NCI-H128 (cell line): ENCODE measurements at regions not wholly inside any gene's neighbourhood (a gene's known extent, or its start where the extent isn't known, plus 50 kb on each side); places are given as distances from the start of the nearest gene placed in this dataset.
"Not testable (repeated sequence)": the region's sequence is repeated elsewhere in the genome, so short reads cannot be mapped to it uniquely, and the experiment has no call there.

Experiments used
- DNase-seq: peaks from one replicate; lab custom pipeline; 2025; ENCODE audit not compliant: unreplicated experiment; lab: John Stamatoyannopoulos, UW

DNA sequence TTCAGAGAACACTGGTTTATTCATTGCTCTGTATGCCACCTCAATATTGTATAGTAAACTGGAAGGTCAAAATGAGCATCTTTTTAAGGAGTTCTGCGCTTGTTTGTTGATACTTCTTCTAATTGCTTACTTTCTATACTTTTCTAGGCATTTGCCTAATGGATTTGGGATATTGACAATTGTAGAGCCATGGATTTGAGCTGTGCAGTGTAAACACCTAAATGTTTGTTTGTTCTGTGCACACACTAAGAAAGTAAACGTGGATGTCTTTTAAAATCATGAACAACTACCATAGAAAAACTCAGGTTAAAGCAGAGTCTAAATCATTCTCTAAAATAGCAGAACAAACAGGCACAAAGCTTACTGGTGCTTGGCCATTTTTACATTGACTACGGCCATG lies 436.6 kb upstream of the GBE1 start:
- no peak for DNase-seq

DNA sequence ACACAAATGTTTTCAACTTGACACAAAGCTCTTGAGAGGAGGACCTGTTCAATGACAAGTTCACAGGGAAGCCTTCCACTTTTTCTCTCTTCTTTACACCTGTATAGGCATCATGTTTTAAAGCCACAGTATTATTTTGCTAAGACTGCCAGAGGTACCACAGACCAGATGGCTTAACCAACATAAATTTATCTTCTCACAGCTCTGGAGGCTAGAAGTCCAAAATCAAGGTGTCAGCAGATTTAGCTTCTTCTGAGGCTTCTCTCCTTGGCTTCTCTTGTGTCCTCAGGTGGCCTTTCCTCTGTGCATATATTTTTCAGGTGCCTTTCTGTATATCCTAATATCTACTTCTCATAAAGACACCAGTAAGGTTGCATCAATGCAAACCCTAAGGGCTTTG lies 435.2 kb upstream of the GBE1 start:
- no peak for DNase-seq

DNA sequence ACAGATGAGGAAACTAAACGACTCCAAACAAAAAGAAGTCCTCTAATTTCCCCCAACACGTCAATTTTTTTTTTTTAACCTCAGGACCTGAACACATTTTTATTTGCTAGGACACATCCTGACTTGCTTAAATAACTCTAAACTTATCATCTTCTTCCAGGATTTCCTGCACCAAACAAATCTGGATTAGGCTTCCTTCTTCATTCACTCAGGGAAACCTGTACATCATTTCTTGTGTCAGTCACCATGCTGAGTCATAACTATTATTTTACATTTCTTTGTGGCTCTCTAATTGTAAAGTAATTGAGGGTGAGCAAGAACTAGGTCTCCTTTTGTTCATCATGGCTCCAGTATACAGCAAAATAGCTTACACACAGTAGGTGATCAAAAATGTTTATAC lies 433.4 kb upstream of the GBE1 start:
- no peak for DNase-seq

DNA sequence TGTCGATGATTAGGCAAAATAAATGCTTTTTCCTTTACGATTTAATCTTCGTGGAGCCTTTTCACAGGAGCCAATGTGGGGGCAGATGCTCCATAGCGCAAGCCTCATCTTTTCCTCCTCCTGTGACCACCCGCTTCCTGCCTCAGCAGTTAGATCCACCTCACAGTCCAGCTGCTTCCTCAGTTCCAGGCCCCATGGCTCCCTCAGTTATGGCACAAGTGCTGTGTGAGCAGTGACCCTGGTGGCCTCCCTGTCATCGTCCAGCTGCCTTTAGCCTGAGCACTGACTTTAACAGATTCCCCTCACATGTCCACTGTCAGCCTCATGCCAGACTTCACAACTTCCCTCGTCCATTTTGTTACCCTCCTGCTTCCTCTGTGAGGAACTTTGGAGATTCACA lies 424.6 kb upstream of the GBE1 start:
- DNase-seq = no peak

DNA sequence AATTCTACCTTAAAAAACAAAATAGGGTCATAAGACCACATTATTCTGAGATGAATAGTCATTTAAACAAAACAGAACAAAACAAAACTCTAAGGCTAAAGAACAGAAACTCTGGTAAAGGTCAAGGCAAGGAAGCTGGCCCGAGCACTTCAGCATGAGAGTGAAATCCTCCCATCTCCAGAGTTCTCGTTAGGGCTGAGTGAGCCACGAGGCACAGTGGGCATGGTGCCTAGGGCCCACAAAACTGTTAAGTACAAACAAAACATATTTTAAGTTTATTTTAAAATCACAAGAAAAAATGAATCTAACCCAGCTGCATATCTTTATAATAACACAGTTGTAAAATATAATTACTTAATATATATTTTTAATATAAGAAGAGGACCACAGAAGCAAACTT lies 417.8 kb upstream of the GBE1 start:
- no peak for DNase-seq

DNA sequence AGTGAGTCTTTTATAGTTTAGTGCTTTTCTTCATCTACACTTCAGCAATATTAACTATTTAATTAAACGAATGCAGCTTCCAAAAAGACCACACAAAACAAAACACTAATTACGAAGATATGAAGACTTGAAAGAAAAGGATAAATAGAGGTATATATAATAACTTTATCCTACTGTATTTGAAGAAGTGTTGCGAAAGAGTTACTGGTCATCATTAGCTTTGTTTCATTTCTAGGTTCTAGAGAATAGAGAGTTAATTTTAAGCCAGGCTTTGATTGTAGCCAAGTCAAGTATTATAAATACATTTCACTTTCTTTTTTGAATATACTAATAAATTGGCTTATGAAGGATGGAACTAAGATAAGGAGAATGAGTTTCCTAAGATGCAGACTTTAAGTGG lies 416.8 kb upstream of the GBE1 start:
- no peak for DNase-seq

DNA sequence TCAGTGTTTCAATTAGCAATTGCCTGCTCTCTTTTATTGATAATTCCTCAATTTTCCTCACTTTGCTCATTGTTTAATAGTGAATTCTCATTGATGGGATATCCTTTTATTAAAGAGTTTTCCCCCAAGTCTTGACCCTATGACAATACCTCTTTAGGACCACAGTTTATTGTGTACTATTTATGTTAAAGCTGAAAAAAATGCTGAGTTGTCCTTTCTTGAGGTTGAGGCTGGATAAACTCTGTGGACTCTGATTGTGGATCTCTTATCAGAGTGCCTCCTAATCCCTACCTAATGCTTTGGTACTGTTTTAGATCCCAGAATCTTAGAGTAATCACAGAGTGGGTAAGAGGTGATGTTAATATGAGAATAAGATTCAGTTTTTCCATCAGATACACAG lies 416.3 kb upstream of the GBE1 start:
- DNase-seq = no peak

DNA sequence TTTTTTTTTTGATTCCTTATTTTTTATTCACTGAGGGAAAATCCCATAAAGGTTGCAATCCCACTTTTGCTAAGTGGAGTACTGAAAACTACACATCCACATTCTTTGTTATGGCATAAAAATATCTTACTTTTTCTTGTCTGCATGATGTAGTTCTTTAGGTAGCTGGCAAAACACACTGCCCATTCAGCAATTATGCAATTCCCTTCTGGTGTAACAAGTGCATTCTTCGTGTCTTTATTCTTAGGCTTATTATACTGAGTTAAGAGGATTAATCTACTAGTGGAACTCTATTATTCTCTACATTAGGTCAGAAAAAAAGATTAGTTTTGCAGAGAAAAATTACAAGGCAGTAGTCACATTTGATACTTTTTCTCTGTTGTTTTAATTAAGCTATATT lies 403.8 kb upstream of the GBE1 start:
- DNase-seq = no peak

DNA sequence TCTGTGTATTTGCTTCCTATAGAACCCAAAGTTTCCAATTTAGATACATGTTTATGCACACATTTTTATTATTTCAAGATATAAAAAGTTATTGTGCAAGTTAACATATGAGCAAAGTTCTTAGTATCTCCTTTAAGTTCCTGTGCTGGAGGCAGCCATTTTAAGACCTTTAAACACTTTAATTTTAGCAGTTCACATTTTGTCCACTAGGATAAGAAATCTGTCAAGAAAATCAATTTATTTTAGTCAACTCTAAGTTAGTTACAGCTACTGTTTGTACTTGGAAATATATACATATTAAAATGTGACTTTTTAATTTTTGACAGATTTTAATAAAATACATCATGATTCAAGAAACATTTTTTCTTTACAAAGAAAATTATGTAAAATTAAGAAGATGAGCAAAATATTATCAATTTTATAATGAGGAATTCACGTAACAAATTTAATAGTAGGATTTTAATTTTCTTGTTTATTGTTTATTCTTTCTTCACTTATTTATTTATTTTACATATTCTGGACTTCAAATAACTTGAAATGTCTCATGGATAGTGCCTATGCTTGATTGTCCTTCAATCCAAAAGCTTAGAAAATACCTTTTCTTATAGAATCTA lies 402.6 kb upstream of the GBE1 start:
- DNase-seq = no peak

DNA sequence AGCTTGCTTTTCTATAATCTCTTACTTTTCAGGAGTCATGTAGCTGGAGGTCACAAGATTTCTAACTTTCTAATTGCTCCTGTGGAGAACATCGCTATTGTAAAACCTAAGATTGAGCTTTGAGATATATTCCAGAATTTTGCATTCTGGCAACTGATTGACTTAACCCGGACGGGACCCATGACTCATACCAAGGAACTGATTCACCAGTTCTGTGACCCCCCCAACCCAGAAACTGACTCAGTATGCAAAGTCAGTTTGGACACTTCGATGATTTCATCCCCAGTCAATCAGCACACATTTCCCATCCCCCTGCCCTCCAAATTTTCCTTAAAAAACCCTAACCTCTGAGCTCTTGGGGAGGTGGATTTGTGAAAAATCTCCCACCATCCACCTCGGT lies 396.5 kb upstream of the GBE1 start:
- no peak for DNase-seq

DNA sequence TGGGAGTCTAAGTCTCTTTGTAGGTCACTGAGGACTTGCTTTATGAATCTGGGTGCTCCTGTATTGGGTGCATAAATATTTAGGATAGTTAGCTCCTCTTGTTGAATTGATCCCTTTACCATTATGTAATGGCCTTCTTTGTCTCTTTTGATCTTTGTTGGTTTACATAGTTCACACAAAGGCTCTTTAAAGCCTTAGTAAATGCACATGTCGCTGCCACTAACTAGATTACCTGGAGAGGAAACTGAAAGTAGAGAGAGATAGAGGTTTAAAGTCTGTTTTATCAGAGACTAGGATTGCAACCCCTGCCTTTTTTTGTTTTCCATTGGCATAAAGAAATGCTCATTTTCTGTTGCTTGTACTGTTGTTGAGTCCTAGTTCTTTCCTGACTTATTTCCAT lies 392.4 kb upstream of the GBE1 start:
- DNase-seq = not testable (repeated sequence)

DNA sequence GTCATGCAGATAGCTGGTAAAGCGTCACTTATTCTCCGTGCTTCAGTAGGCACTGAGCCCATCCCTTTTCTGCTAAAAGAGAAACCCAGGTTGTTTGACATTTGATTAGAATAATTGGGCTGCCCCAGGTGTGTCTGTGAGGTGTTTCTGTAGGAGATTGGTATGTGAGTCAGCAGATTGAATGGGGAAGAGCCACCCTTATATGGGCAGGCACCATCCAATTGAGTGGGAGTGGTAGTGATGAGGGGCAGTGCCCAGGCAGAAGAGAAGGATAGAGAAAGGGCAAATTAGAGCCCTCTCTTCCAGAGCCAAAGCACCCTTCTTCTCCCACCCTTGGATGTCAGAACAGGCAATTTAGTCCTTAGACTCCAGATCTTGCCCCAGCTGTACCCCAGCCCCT lies 384.3 kb upstream of the GBE1 start:
- no peak for DNase-seq

DNA sequence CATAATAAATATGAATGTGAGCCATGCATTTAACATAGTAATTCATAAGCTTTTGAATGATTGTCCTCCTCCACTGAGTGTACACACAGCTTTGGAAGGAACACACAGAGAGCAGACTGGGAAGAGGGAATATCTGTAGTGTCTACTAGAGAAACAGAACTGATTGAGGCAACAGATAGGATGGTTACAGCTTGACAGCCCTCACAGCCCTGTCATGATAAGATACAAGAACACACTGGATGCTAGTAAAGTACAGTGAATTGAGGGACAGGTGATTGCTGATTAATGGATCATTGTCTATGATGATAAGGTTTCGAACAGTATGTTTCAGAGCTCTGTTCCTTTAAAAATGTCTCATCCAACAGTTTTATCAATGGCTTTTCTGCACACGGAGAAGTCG lies 383.4 kb upstream of the GBE1 start:
- DNase-seq = no peak

DNA sequence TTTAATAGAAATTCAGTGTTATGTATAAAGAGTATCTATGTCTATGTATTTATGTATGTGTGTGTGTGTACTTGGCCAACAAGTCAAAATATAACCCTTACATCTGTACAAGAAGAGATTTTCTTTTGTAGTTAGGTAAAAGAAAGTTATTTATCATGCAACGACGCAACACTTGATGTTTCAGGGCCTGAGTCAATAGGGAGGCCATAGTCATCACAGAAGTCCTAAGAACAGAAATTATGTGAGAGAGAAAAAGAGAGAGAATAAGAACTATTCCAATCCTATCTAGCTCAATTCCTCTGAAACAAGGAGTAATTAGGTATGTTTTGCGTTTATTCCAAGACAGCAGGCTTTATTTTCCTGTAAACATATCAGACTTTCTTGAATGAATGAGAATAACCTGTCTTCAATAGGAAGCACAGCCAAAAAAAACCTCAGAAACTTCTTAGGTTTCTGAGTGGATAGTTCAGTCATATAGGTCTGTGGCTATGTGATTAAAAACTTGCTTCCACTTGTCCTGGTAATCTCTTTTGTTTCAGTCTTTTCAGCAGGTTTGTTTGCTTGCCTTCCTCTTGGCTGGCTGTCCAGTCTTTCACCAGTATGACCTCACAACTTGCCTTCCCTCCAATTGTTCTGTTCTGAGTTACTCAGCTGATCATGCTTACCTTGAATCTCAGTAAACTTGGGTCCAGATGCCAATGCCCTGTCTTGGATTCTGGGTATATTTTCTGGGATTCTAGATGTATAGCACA lies 382.4 kb upstream of the GBE1 start:
- no peak for DNase-seq

DNA sequence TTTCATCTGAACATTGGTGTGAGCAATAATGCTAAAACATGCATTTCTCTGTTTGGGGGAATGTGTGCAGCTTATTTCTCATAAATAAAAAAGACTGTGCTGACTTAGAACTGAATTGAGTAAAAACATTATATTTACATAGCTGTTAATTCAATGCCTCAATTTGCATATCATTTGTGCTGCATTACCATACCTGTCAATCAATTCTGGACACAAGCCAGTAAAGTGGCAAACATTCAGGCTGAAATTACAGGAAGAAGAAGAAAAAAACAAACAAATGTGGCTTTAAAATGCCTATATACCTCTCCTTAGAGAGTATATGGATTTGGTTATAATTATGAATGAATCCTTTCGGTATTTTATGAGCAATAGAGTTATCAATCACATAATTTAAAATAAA lies 380.1 kb upstream of the GBE1 start:
- DNase-seq = no peak

DNA sequence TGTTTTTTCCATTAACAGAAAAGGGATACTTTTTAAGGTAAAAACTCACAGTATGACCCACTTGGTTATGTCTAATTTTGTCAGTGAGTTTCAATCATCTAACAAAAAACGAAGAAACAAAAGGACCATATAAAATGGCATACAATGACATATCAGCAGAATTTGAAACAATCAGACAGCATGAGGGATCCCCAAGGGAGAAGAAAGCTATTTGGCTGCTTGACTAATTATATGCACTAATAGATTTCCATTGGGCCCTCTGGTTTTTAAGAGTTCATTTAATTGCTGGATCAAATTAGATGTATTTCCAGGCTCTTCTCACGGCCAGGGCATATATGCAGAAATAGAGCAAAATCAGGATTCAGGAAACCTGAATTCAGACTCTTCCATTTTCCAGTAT lies 376.4 kb upstream of the GBE1 start:
- DNase-seq = no peak

DNA sequence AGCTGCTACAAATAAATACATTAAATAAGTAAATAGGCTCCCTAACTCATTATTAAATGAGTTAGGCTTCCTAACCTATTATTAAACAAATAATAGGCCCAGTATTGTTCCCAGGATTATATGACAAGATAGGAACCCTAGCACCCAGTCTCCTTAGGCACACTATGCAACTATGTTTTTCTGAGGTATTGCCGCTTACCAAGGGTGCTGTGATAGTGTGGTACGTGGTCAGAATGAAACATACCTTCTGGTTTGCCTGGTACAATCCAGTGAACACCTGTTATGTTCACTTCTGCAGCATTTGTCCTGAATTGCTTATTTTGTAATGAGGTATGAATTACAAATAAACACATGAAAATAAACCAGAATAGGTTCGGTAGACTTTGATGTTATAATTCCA lies 375.6 kb upstream of the GBE1 start:
- no peak for DNase-seq

DNA sequence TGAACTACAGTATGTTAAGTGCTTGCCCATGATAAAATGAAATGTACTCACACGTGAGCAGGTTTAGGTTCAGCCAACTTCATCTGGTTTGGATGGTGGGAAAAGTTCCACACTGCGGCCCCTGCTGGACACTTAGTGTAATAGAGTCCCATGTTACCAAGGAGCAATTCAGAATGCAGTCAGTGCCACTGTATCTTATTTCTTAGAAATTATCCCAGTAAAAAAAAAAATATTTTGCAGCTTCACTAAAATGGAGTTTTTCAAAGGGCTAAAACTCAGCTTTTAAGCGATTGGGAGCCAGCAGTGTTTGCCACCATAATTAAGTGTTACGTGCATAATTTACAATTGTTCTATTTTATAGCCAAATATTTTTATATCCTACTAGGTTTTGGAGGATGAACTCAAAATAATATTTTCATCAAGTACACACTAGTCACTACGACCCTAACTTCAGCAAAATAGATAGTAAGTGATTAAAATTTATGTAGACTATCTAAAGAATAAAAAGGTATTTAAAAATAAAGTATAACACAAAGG lies 371.7 kb upstream of the GBE1 start:
- no peak for DNase-seq

DNA sequence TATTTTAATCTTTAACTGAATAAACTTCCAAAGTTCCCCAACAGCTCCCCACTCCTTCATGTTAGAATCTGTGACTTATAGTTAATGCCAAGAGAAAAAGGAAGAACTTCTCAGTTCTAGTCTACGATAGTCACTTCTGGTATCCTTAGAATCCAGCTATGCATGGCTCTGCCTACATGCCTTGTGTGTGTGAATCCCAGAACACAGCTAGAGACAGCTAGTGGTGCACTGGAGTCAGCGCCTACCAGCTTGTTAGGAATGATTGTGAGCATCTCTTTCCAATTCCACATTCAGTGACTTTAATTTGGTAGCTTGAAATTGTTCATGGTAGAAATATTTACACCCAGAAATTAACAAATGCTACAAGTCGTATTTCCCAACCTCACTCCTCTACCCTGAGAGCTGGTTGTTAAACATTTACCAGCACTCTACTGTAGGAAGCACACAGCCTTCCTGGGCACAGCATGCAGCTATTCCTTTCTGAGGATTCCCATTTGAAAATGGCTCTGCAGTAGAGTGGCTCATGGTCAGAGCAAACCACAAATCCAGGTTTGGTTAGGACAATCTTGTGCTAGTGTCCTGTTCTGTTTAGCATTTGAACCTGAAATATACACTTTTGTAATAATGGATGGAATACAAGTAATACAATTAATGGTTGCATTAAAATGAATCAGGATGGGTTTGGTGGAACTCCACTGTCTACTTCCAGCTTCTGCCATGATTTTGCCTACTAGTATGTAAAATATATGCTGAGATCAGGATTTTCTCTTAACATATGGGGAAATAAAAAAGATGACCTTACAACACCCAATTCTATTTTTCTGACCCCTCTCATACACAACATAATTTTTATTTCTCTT lies 371.0 kb upstream of the GBE1 start:
- DNase-seq = no peak

DNA sequence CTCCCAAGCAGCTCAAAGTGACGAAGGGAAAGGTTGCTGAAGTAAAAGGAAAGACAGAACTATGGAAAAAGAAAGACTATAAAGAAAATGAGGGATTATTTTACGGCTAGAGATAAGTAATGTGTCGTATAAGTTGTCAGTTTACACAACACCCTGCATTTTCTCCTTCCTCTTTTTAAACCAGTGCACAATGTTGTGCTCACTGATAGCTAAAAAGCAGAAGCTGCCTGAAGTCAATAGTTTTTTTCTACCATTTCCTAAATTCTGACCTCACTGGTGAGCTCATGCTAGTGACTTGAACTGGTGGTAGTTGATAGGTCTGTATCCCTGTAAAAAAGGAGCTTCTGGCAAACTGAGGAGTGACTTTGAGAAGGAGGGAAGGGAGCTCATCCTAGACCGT lies 368.6 kb upstream of the GBE1 start:
- no peak for DNase-seq

DNA sequence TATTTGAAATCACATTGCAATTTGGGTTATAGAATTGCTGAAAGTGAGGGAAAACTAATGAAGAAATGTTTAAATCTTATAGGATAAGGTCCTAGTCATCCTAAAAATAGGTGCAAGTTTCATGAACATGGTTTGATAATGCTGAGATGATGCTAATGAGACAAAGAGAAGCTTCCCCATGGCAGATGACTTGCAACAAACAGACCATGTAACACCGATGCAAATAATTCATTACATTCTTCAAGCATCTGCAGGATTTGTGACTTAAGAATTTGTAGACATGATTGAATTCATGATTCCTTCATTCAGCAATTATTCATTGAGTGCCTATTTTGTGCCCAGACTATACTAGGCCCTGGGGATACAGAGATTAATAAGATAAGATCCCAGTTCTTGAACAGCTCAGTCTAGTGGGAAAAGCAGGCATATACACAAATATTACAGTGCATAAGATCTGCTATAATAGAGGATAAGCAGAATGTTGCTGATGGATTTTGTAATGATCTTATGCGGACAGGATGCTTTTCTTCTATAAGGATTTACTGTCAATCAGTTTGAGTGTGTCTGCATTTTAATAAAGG lies 367.9 kb upstream of the GBE1 start:
- no peak for DNase-seq

DNA sequence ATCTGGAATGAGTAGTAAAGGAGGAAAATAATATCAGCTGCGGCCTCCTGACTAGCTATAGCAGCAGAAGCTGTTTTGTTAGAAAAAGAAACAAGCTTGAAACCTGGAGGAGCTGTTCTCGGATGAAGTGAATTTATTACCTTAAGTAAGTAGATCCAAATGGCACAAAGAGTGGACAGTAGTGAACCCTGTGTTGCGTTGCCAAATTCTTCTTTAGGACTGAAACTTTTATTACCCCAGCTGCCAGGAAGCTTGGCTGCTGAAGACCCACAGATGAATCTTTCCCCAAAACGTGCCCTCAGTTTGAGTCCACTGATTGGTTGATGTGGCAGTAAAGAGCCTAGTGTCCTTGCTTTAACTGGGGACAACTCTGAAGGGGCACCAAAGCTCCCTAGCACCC lies 366.8 kb upstream of the GBE1 start:
- no peak for DNase-seq
